ENCODE measurements at regions not wholly inside any gene's neighbourhood (a gene's known extent, or its start where the extent isn't known, plus 50 kb on each side); places are given as distances from the start of the nearest gene placed in this dataset.

- TF ChIP-seq TBL1XR1 (IDR thresholded peaks at IDR 0.05; ENCODE audit: low read depth, low read length) (no peak), RUNX3 (IDR thresholded peaks at IDR 0.05; ENCODE audit: low read length) (no peak), HSF1 (IDR thresholded peaks at IDR 0.05; ENCODE audit: low read depth, low read length) (no peak), NRF1 (conservative IDR thresholded peaks at IDR 0.05; ENCODE audit: low read depth, low read length) (no peak), CUX1 (IDR thresholded peaks at IDR 0.05; ENCODE audit: insufficient replicate concordance, low read depth, low read length) (no peak), CBX5 (IDR thresholded peaks at IDR 0.05; ENCODE audit: low read depth) (no peak)
- TF ChIP-seq, protein P1, sequence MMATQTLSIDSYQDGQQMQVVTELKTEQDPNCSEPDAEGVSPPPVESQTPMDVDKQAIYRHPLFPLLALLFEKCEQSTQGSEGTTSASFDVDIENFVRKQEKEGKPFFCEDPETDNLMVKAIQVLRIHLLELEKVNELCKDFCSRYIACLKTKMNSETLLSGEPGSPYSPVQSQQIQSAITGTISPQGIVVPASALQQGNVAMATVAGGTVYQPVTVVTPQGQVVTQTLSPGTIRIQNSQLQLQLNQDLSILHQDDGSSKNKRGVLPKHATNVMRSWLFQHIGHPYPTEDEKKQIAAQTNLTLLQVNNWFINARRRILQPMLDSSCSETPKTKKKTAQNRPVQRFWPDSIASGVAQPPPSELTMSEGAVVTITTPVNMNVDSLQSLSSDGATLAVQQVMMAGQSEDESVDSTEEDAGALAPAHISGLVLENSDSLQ (IDR thresholded peaks at IDR 0.05), result no peak
- TF ChIP-seq, protein P2, sequence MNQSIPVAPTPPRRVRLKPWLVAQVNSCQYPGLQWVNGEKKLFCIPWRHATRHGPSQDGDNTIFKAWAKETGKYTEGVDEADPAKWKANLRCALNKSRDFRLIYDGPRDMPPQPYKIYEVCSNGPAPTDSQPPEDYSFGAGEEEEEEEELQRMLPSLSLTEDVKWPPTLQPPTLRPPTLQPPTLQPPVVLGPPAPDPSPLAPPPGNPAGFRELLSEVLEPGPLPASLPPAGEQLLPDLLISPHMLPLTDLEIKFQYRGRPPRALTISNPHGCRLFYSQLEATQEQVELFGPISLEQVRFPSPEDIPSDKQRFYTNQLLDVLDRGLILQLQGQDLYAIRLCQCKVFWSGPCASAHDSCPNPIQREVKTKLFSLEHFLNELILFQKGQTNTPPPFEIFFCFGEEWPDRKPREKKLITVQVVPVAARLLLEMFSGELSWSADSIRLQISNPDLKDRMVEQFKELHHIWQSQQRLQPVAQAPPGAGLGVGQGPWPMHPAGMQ (IDR thresholded peaks at IDR 0.05; ENCODE audit: borderline replicate concordance), result no peak
- BruUV-seq (replicated peaks), result no TSS peak
- SMC1A ChIA-PET (ENCODE audit: uncharacterized antibody, unreplicated experiment), result no interaction called here
These were observed 233.6 kb upstream of the MAP3K7 start for GRCh38 chr6:90820436-90820835.

More at GRCh38 chr6:90820436-90820835, 233.6 kb upstream of the MAP3K7 start:
- ATAC-seq (no peak), FAIRE-seq (no peak), DNase-seq (ENCODE audit: low read depth, low spot score) (no peak)
- no peaks in the 10 kb centered on the region for H3K79me2 ChIP-seq (ENCODE audit: control insufficient read depth, insufficient read depth, low read length)
- no peaks in the 10 kb centered on the region for H3K9me3 ChIP-seq (replicated peaks; ENCODE audit: control insufficient read depth, insufficient read depth, low read length)
- no peak overlapping the region for H3K4me3 ChIP-seq
- H3K27me3 ChIP-seq (replicated peaks in 1 of 2; ENCODE audit: control insufficient read depth in 2 of 2, insufficient read depth in 2 of 2, low read length in 1 of 2), result no peaks in the 10 kb centered on the region
- ChIA-PET CTCF (no interaction called here), POLR2A (no interaction called here), RAD21 (ENCODE audit: unreplicated experiment) (no interaction called here)
- in situ Hi-C loops (cut with MboI), result no loop called here
- H3K9ac ChIP-seq (ENCODE audit: control insufficient read depth, insufficient read depth, low read length), result no peak overlapping the region
- no peaks in the 10 kb centered on the region for H3K4me1 ChIP-seq (ENCODE audit: control insufficient read depth, insufficient read depth, low read length)
- H3K36me3 ChIP-seq (ENCODE audit: control insufficient read depth in 2 of 2, insufficient read depth in 2 of 2, low read length in 1 of 2), result no peaks in the 10 kb centered on the region
- no peak overlapping the region for H2AFZ ChIP-seq (ENCODE audit: control insufficient read depth, low read depth, low read length)
- H3K4me2 ChIP-seq (ENCODE audit: control insufficient read depth, insufficient read depth), result no peak overlapping the region
- no peak overlapping the region for H3K27ac ChIP-seq (ENCODE audit: control insufficient read depth, insufficient read depth)
- intact Hi-C loops (cut with micrococcal nuclease; ENCODE audit: unreplicated experiment), result no loop called here
- H4K20me1 ChIP-seq (ENCODE audit: control insufficient read depth, insufficient read depth), result no peaks in the 10 kb centered on the region

All from GM12878 (cell line).